Glutamatergic neuron (in vitro differentiated cells): ENCODE measurements at regions not wholly inside any gene's neighbourhood (a gene's known extent, or its start where the extent isn't known, plus 50 kb on each side); places are given as distances from the start of the nearest gene placed in this dataset.

Source experiments
- DNase-seq: peaks from one replicate; pipeline ENCODE4 v3.0.0; 2022
- H3K27ac Mint-ChIP-seq: one replicate; pipeline ENCODE4 v1.8.0; 2020; ENCODE audit warnings: mild to moderate bottlenecking, mixed read lengths, inconsistent platforms; ENCODE audit not compliant: unreplicated experiment
- H3K27me3 Mint-ChIP-seq: one replicate; pipeline ENCODE4 v1.8.0; 2020; ENCODE audit warnings: mild to moderate bottlenecking, moderate library complexity, mixed read lengths, inconsistent platforms; ENCODE audit not compliant: unreplicated experiment
- H3K36me3 Mint-ChIP-seq: one replicate; pipeline ENCODE4 v1.8.0; 2020; ENCODE audit warnings: mild to moderate bottlenecking, mixed read lengths, inconsistent platforms; ENCODE audit not compliant: unreplicated experiment
- H3K4me1 Mint-ChIP-seq: one replicate; pipeline ENCODE4 v1.8.0; 2020; ENCODE audit warnings: mild to moderate bottlenecking, low read depth, mixed read lengths, inconsistent platforms; ENCODE audit not compliant: unreplicated experiment
- H3K4me3 Mint-ChIP-seq: one replicate; pipeline ENCODE4 v1.8.0; 2020; ENCODE audit warnings: mild to moderate bottlenecking, mixed read lengths, inconsistent platforms; ENCODE audit not compliant: unreplicated experiment
- H3K9me3 Mint-ChIP-seq: one replicate; pipeline ENCODE4 v1.8.0; 2020; ENCODE audit warnings: mild to moderate bottlenecking, moderate library complexity, mixed read lengths, inconsistent platforms; ENCODE audit not compliant: unreplicated experiment
- CTCF ChIP-seq: fragments of 200-600 bp; sonication (generic); IDR thresholded peaks from one replicate; pipeline ENCODE4 v1.5.0; 2021; ENCODE audit not compliant: partially characterized antibody, unreplicated experiment

GRCh38 chr13:84029396-84029795 lies 147.1 kb upstream of the SLITRK1 start:
- H3K36me3 Mint-ChIP-seq, result no peaks in the 10 kb centered on the region
- H3K4me1 Mint-ChIP-seq, result no peaks in the 10 kb centered on the region
- H3K4me3 Mint-ChIP-seq, result no peak overlapping the region
- no peaks in the 10 kb centered on the region for H3K9me3 Mint-ChIP-seq
- no peak for TF ChIP-seq CTCF
- H3K27ac Mint-ChIP-seq, result no peak overlapping the region
- peaks cover 3% of the 10 kb centered on the region for H3K27me3 Mint-ChIP-seq
- no peak for DNase-seq

- TF ChIP-seq CTCF, result no peak
- Mint-ChIP-seq H3K9me3 (no peaks in the 10 kb centered on the region), H3K27ac (no peak overlapping the region), H3K27me3 (peaks cover 3% of the 10 kb centered on the region), H3K4me3 (no peak overlapping the region), H3K36me3 (no peaks in the 10 kb centered on the region), H3K4me1 (peaks cover 1% of the 10 kb centered on the region)
- no peak for DNase-seq
Observed at GRCh38 chr13:84025824-84026223, 143.6 kb upstream of the SLITRK1 start.

GRCh38 chr13:83996415-83996814 lies 114.1 kb upstream of the SLITRK1 start:
- Mint-ChIP-seq H3K4me3 (no peak overlapping the region), H3K27me3 (no peaks in the 10 kb centered on the region), H3K4me1 (no peaks in the 10 kb centered on the region), H3K27ac (no peak overlapping the region), H3K9me3 (no peaks in the 10 kb centered on the region), H3K36me3 (no peaks in the 10 kb centered on the region)
- no peak for DNase-seq
- TF ChIP-seq CTCF, result no peak

GRCh38 chr13:83995930-83996329 lies 113.7 kb upstream of the SLITRK1 start:
- H3K27ac Mint-ChIP-seq, result no peak overlapping the region
- TF ChIP-seq CTCF, result no peak
- H3K4me1 Mint-ChIP-seq, result no peaks in the 10 kb centered on the region
- no peaks in the 10 kb centered on the region for H3K27me3 Mint-ChIP-seq
- H3K36me3 Mint-ChIP-seq, result no peaks in the 10 kb centered on the region
- no peaks in the 10 kb centered on the region for H3K9me3 Mint-ChIP-seq
- DNase-seq, result no peak
- H3K4me3 Mint-ChIP-seq, result no peak overlapping the region

- Mint-ChIP-seq H3K27me3 (no peaks in the 10 kb centered on the region), H3K4me1 (no peaks in the 10 kb centered on the region), H3K4me3 (no peak overlapping the region), H3K9me3 (no peaks in the 10 kb centered on the region), H3K36me3 (no peaks in the 10 kb centered on the region), H3K27ac (no peak overlapping the region)
- DNase-seq, result no peak
- no peak for TF ChIP-seq CTCF
Observed at GRCh38 chr13:83992566-83993358, 110.5 kb upstream of the SLITRK1 start.
